Endothelial cell of umbilical vein (primary cell): ENCODE measurements at regions not wholly inside any gene's neighbourhood (a gene's known extent, or its start where the extent isn't known, plus 50 kb on each side); places are given as distances from the start of the nearest gene placed in this dataset.

ENCODE experiments used
- BruUV-seq: library from RNA; stranded (reverse); fragments of 400-500 nt; replicated peaks from 2 replicates; lab custom pipeline; 2021; lab: Mats Ljungman, UMichigan
- CTCF ChIA-PET: fragments of 300-600, 350-600 bp; sonication (Branson Sonifier 250); formaldehyde crosslinking; loops from one replicate; lab custom pipeline; 2021; ENCODE audit warnings: antibody characterized with exemption, inconsistent platforms; lab: Charles Lee
- POLR2A ChIA-PET: fragments of 300-600, 350-600 bp; sonication (Branson Sonifier 250); formaldehyde crosslinking; loops from one replicate; lab custom pipeline; 2021; ENCODE audit warnings: antibody characterized with exemption, inconsistent platforms; lab: Charles Lee
- DNase-seq: peaks from one replicate; pipeline ENCODE4 v3.0.0-alpha.2; 2011; ENCODE audit warnings: low read depth, low spot score
- FAIRE-seq: peaks from 2 replicates; lab custom pipeline; 2011; peaks lifted over from hg19 to GRCh38; lab: Jason Lieb, UNC
- H2AFZ ChIP-seq: 2 replicates; pipeline ENCODE4 v1.6.0; 2012; ENCODE audit warnings: low read depth, low read length, control low read depth, inconsistent platforms
- H3K27ac ChIP-seq: 2 replicates; pipeline ENCODE4 v1.5.1; 2011; ENCODE audit warnings: low read depth, mild to moderate bottlenecking, control low read depth, low read length, moderate library complexity; ENCODE audit not compliant: insufficient read depth
- H3K27me3 ChIP-seq, 2 experiments: 2 replicates each; pipeline versions ENCODE4 v1.6.0 to v1.6.1; 2011; ENCODE audit warnings: low read length in 2 of 2, mixed read lengths in 1 of 2; ENCODE audit not compliant: control insufficient read depth in 2 of 2, insufficient read depth in 2 of 2
- H3K36me3 ChIP-seq, 2 experiments: 2 replicates in 1 of 2; 3 replicates in 1 of 2; pipeline ENCODE4 v1.5.1; 2011; ENCODE audit warnings: low read length in 2 of 2, mild to moderate bottlenecking in 1 of 2, moderate library complexity in 1 of 2; ENCODE audit not compliant: control insufficient read depth in 2 of 2, insufficient read depth in 2 of 2; ENCODE audit errors: extremely low read depth in 1 of 2
- H3K4me1 ChIP-seq: 3 replicates; pipeline ENCODE4 v1.5.1; 2011; ENCODE audit warnings: mild to moderate bottlenecking, low read length; ENCODE audit not compliant: control insufficient read depth, insufficient read depth; ENCODE audit errors: extremely low read depth
- H3K4me2 ChIP-seq: 2 replicates; pipeline ENCODE4 v1.6.1; 2011; ENCODE audit warnings: low read length, control low read depth, mixed read lengths; ENCODE audit not compliant: insufficient read depth
- H3K4me3 ChIP-seq, 3 experiments: fragments of 200-600 bp in 1 of 3; sonication (generic), shearing (Covaris generic) in 1 of 3; replicated peaks in 1 of 3; 2 replicates each; pipeline ENCODE4 v1.5.1; 2011 to 2016; ENCODE audit warnings: control low read depth in 3 of 3, low read length in 3 of 3, mild to moderate bottlenecking in 2 of 3, inconsistent platforms in 1 of 3, low read depth in 1 of 3, moderate library complexity in 1 of 3; ENCODE audit not compliant: insufficient read depth in 1 of 3
- H3K79me2 ChIP-seq: 2 replicates; pipeline ENCODE4 v1.6.0; 2012; ENCODE audit warnings: low read length, inconsistent platforms; ENCODE audit not compliant: control insufficient read depth, insufficient read depth
- H3K9ac ChIP-seq: replicated peaks from 2 replicates; pipeline ENCODE3; 2011; ENCODE audit warnings: low read length, control low read depth; ENCODE audit not compliant: insufficient read depth; ENCODE audit errors: extremely low read depth
- H3K9me1 ChIP-seq: replicated peaks from 3 replicates; pipeline ENCODE4 v1.6.0; 2011; ENCODE audit warnings: mild to moderate bottlenecking, low read length; ENCODE audit not compliant: control insufficient read depth, insufficient read depth; ENCODE audit errors: extremely low read depth
- H3K9me3 ChIP-seq: replicated peaks from 2 replicates; pipeline ENCODE4 v1.5.1; 2012; ENCODE audit warnings: low read length, inconsistent platforms; ENCODE audit not compliant: control insufficient read depth, insufficient read depth
- H4K20me1 ChIP-seq: replicated peaks from 2 replicates; pipeline ENCODE3; 2011; ENCODE audit warnings: mild to moderate bottlenecking, low read length; ENCODE audit not compliant: control insufficient read depth, insufficient read depth; ENCODE audit errors: extremely low read depth
- EZH2 ChIP-seq: IDR thresholded peaks from 2 replicates; pipeline ENCODE4 v1.6.1; 2012; ENCODE audit warnings: borderline replicate concordance, low read depth, mild to moderate bottlenecking, moderate library complexity, low read length, inconsistent platforms; ENCODE audit not compliant: severe bottlenecking
- FOS ChIP-seq: IDR thresholded peaks from 2 replicates; pipeline ENCODE4 v1.6.1; 2011; ENCODE audit warnings: mild to moderate bottlenecking, low read length, moderate library complexity, borderline replicate concordance; ENCODE audit not compliant: insufficient read depth
- GATA2 ChIP-seq: IDR thresholded peaks from 2 replicates; pipeline ENCODE4 v1.7.0; 2011; ENCODE audit warnings: low read depth, mild to moderate bottlenecking, moderate library complexity, mixed read lengths, low read length; ENCODE audit not compliant: insufficient read length, insufficient read depth
- JUN ChIP-seq: IDR thresholded peaks from 2 replicates; pipeline ENCODE4 v1.6.1; 2011; ENCODE audit warnings: borderline replicate concordance, low read depth; ENCODE audit not compliant: insufficient read length, insufficient read depth
- MYC ChIP-seq: IDR thresholded peaks from one replicate; pipeline ENCODE4 v1.6.1; 2011; ENCODE audit warnings: mild to moderate bottlenecking, low read depth, low read length
- POLR2A ChIP-seq: IDR thresholded peaks from 2 replicates; pipeline ENCODE4 v1.6.1; 2012; ENCODE audit warnings: low read depth, mild to moderate bottlenecking, control low read depth, low read length
- POLR2AphosphoS5 ChIP-seq: IDR thresholded peaks from 2 replicates; pipeline ENCODE4 v1.6.1; 2012; ENCODE audit warnings: low read depth, mild to moderate bottlenecking, control low read depth, low read length, moderate library complexity; ENCODE audit not compliant: insufficient read depth
- dilution Hi-C: fragments of 300-500 bp; cut with MboI; formaldehyde crosslinking; loops from one replicate; pipeline ENCODE4 v1.15.0; 2019; ENCODE audit warnings: low sequenced_read_pairs; ENCODE audit not compliant: extremely low pct_ligation_motif_present
- intact Hi-C: fragments of 100-400 bp; cut with micrococcal nuclease; formaldehyde crosslinking; loops from one replicate; pipeline ENCODE4 v1.10.0; 2022
- TF ChIP-seq, protein P1 (sequence below), 2 donors: IDR thresholded peaks; 1 replicate in 1 of 2; 2 replicates in 1 of 2; pipeline ENCODE4 v1.5.1; 2011; ENCODE audit warnings: low read length in 2 of 2, mild to moderate bottlenecking in 2 of 2, moderate library complexity in 2 of 2, control low read depth in 1 of 2, inconsistent platforms in 1 of 2, low read depth in 1 of 2; ENCODE audit not compliant: insufficient read depth in 1 of 2; ENCODE audit errors: extremely low read depth in 1 of 2
- TF ChIP-seq, protein P2 (sequence below): IDR thresholded peaks from 2 replicates; pipeline ENCODE4 v1.6.1; 2011; ENCODE audit not compliant: insufficient read depth, insufficient read length

DNA sequence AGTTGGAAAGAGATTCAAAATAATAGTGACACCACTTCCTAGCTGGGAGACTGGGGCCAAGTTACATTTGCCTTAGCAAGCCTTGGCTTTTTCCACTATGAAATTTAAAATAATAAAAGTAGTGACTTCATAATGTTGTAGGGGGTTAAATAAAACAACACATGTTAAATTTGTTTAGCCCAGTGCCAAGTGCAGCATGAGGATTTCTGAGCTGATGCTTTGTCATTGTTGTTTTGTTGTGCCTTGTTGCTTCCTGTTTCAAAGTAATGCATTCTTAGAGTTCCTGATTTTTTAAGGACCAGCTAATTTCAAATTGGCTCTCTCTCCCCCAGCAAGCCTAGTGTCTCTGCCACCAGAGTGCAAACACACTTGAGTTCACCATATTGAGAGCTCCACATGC lies 270.7 kb upstream of the PAPPA start:
- Histone ChIP-seq H2AFZ (no peak overlapping the region), H3K36me3 (no peaks in the 10 kb centered on the region), H3K9ac (no peak overlapping the region), H3K27me3 (no peaks in the 10 kb centered on the region), H3K4me1 (no peaks in the 10 kb centered on the region), H3K79me2 (no peaks in the 10 kb centered on the region), H3K27ac (no peak overlapping the region), H3K4me3 (no peak overlapping the region), H4K20me1 (no peaks in the 10 kb centered on the region), H3K9me1 (no peaks in the 10 kb centered on the region), H3K4me2 (no peak overlapping the region), H3K9me3 (no peaks in the 10 kb centered on the region)
- TF ChIP-seq POLR2A: no peak
- TF ChIP-seq, protein P1, sequence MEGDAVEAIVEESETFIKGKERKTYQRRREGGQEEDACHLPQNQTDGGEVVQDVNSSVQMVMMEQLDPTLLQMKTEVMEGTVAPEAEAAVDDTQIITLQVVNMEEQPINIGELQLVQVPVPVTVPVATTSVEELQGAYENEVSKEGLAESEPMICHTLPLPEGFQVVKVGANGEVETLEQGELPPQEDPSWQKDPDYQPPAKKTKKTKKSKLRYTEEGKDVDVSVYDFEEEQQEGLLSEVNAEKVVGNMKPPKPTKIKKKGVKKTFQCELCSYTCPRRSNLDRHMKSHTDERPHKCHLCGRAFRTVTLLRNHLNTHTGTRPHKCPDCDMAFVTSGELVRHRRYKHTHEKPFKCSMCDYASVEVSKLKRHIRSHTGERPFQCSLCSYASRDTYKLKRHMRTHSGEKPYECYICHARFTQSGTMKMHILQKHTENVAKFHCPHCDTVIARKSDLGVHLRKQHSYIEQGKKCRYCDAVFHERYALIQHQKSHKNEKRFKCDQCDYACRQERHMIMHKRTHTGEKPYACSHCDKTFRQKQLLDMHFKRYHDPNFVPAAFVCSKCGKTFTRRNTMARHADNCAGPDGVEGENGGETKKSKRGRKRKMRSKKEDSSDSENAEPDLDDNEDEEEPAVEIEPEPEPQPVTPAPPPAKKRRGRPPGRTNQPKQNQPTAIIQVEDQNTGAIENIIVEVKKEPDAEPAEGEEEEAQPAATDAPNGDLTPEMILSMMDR (IDR thresholded peaks at IDR 0.05; ENCODE audit: extremely low read depth in 1 of 2, insufficient read depth in 1 of 2, low read depth in 1 of 2, low read length in 2 of 2): no peak
- no peak for TF ChIP-seq POLR2AphosphoS5
- TF ChIP-seq JUN: no peak
- no peak for TF ChIP-seq MYC
- TF ChIP-seq, protein P2, sequence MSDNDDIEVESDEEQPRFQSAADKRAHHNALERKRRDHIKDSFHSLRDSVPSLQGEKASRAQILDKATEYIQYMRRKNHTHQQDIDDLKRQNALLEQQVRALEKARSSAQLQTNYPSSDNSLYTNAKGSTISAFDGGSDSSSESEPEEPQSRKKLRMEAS: no peak
- TF ChIP-seq FOS: no peak
- no peak for TF ChIP-seq EZH2
- no peak for TF ChIP-seq GATA2
- ChIA-PET CTCF (interaction anchor here (0.7 kb wide), 2 partner anchors 230 to 269 kb away, joined by 3 read pairs; no protein-coding TSS in a partner anchor), POLR2A (no interaction called here)
- no peak for DNase-seq
- dilution Hi-C loops: no loop called here
- intact Hi-C loops: loop anchor here (1.0 to 5.0 kb wide), 2 partner anchors 689 to 779 kb away; no protein-coding TSS in a partner anchor
- no TSS peak for BruUV-seq
- no peak for FAIRE-seq
